Right lobe of liver (tissue), 4 donors: ENCODE measurements at regions not wholly inside any gene's neighbourhood (a gene's known extent, or its start where the extent isn't known, plus 50 kb on each side); places are given as distances from the start of the nearest gene placed in this dataset.

Source experiments
- POLR2A ChIP-seq: fragments of 450-650 bp; IDR thresholded peaks from one replicate; pipeline ENCODE4 v1.6.1; 2017; ENCODE audit warnings: antibody characterized with exemption, mild to moderate bottlenecking
- TF ChIP-seq, protein P1 (sequence below), 4 donors: fragments of 200-600 bp in 3 of 4; fragments of 450-650 bp in 1 of 4; IDR thresholded peaks; one replicate each; pipeline versions ENCODE4 v1.5.1 to v1.8.0; 2016 to 2022; ENCODE audit warnings: antibody characterized with exemption in 4 of 4, mild to moderate bottlenecking in 2 of 4
- donor health status: DM: no; HTN: no; CAD: no.
- donor health status: DM: no; HTN: no; CAD: no.
- donor health status: DM: no; HTN: yes; CAD: no.

DNA sequence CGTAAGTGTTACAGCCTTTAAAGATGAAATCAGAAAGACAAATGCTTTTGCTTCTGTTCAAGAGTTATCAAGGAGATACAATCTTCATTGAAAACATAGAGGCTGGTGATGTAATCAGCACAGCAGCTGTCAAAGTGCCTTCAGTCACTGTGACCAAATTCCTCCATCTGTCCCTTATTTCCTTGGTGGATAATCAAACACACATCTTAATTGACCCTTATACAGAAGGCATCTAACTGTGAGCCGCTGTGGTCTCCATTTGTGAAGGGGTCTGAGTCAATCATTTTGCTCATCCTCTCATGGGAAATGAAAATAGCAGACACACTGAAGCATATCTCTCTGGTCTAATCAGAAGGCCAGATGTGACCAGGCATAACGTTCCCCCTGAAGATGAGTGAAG is 130.1 kb upstream of the TLR4 start:
- TF ChIP-seq, protein P1, sequence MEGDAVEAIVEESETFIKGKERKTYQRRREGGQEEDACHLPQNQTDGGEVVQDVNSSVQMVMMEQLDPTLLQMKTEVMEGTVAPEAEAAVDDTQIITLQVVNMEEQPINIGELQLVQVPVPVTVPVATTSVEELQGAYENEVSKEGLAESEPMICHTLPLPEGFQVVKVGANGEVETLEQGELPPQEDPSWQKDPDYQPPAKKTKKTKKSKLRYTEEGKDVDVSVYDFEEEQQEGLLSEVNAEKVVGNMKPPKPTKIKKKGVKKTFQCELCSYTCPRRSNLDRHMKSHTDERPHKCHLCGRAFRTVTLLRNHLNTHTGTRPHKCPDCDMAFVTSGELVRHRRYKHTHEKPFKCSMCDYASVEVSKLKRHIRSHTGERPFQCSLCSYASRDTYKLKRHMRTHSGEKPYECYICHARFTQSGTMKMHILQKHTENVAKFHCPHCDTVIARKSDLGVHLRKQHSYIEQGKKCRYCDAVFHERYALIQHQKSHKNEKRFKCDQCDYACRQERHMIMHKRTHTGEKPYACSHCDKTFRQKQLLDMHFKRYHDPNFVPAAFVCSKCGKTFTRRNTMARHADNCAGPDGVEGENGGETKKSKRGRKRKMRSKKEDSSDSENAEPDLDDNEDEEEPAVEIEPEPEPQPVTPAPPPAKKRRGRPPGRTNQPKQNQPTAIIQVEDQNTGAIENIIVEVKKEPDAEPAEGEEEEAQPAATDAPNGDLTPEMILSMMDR (IDR thresholded peaks at IDR 0.05) = no peak
- no peak for TF ChIP-seq POLR2A
